Erythroblast (primary cell): ENCODE measurements at regions not wholly inside any gene's neighbourhood (a gene's known extent, or its start where the extent isn't known, plus 50 kb on each side); places are given as distances from the start of the nearest gene placed in this dataset.
"Not testable (repeated sequence)": the region's sequence is repeated elsewhere in the genome, so short reads cannot be mapped to it uniquely, and the experiment has no call there.

ENCODE experiments used
- GATA1 ChIP-seq: IDR thresholded peaks from 2 replicates; pipeline ENCODE4 v1.6.1; 2011; ENCODE audit warnings: low read depth, mild to moderate bottlenecking, control low read depth, low read length, moderate library complexity
- POLR2A ChIP-seq: IDR thresholded peaks from 2 replicates; pipeline ENCODE4 v1.6.1; 2011; ENCODE audit warnings: mild to moderate bottlenecking, low read length

- not testable (repeated sequence) for TF ChIP-seq POLR2A, GATA1
Measured at GRCh38 chr7:86045197-86045596, 598.5 kb upstream of the GRM3 start.
